ENCODE measurements at regions not wholly inside any gene's neighbourhood (a gene's known extent, or its start where the extent isn't known, plus 50 kb on each side); places are given as distances from the start of the nearest gene placed in this dataset.

DNA sequence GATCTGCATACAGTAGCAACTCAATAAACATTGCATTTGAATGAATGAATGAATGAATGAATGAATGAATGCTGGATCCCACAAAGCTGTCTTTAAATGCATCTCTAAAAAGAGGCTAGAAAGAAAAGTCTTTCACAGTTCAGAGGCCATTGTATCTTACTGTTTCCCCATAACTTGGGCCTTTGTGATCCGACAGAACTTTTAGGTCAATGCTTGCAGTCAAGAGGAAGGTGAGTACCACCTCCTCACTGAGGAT lies 119.9 kb upstream of the COPS8 start:
- Histone ChIP-seq H3K79me2 (ENCODE audit: insufficient read depth, low read length) (no peaks in the 10 kb centered on the region), H3K4me3 (replicated peaks in 1 of 3; ENCODE audit: insufficient read depth in 1 of 3, low read depth in 2 of 3, low read length in 3 of 3) (no peak overlapping the region), H3K27me3 (ENCODE audit: control insufficient read depth in 1 of 2, insufficient read depth in 2 of 2, low read length in 2 of 2) (peaks cover 0 to 6% of the 10 kb centered on the region in 2 experiments; a peak in 2 of 5 replicates), H3K4me2 (ENCODE audit: low read depth, low read length) (no peak overlapping the region), H3K36me3 (replicated peaks in 1 of 2; ENCODE audit: control insufficient read depth in 1 of 2, insufficient read depth in 2 of 2, low read length in 2 of 2) (no peaks in the 10 kb centered on the region), H3K27ac (ENCODE audit: extremely low read length, insufficient read depth, low read length) (no peak overlapping the region), H3K9ac (ENCODE audit: insufficient read depth, low read depth, low read length) (no peak overlapping the region), H2AFZ (ENCODE audit: low read length) (no peak overlapping the region), H3K4me1 (ENCODE audit: insufficient read depth, low read length) (peaks cover 50% of the 10 kb centered on the region), H3K9me3 (ENCODE audit: low read length) (no peaks in the 10 kb centered on the region), H4K20me1 (ENCODE audit: insufficient read depth, low read length) (no peaks in the 10 kb centered on the region)
- TF ChIP-seq, protein P1, sequence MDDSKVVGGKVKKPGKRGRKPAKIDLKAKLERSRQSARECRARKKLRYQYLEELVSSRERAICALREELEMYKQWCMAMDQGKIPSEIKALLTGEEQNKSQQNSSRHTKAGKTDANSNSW (CRISPR knock-in tag; IDR thresholded peaks at IDR 0.05; ENCODE audit: borderline replicate concordance) = no peak
- TF ChIP-seq ZNF24 (IDR thresholded peaks at IDR 0.05) = peak; percentile 83
- ChIA-PET POLR2A (no interaction called here), CTCF (ENCODE audit: low intra/inter-chr PET ratio, low total read pairs) (no interaction called here)
- BruUV-seq (replicated peaks) = no TSS peak
- WGBS (ENCODE audit: low lambda C conversion rate) = 74% methylated on average over 1 of the region's 1 CpG
- DNase-seq (ENCODE audit: low spot score) (no peak), FAIRE-seq (no peak), ATAC-seq (no peak)
- intact Hi-C loops (cut with micrococcal nuclease; ENCODE audit: unreplicated experiment) = no loop called here
- in situ Hi-C loops (cut with HindIII; ENCODE audit: extremely low pct_ligation_motif_present, low pct_unique_long_range_greater_than_20kb) = no loop called here

DNA sequence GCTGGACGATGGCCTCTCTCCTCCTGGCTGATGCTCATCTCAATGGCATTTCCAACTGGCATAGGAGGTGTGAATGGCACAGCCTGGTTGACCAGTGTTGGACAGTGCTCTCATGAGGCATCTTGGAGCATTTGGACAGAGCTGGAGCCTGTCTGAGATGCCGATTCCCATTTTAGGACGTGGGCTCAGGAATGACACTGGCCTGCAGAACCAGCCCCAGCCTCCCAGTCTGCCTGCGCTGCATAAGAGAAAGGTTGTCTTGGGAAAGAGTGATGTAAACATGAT lies 118.2 kb upstream of the COPS8 start:
- H3K9me3 ChIP-seq (ENCODE audit: low read length) = no peaks in the 10 kb centered on the region
- no peak for FAIRE-seq
- H4K20me1 ChIP-seq (ENCODE audit: insufficient read depth, low read length) = no peaks in the 10 kb centered on the region
- H3K36me3 ChIP-seq (replicated peaks in 1 of 2; ENCODE audit: control insufficient read depth in 1 of 2, insufficient read depth in 2 of 2, low read length in 2 of 2) = no peaks in the 10 kb centered on the region
- H3K4me1 ChIP-seq (ENCODE audit: insufficient read depth, low read length) = peaks cover 67% of the 10 kb centered on the region
- TF ChIP-seq ZC3H13 (CRISPR knock-in tag; IDR thresholded peaks at IDR 0.05) (0 out of 2 replicates have a peak, but pooled peaks have one; percentile 27), KDM5A (IDR thresholded peaks at IDR 0.05; ENCODE audit: borderline replicate concordance, low read length) (no peak), ZNF724P (CRISPR knock-in tag; IDR thresholded peaks at IDR 0.05; ENCODE audit: borderline replicate concordance) (0 out of 2 replicates have a peak, but pooled peaks have one; percentile 56)
- TF ChIP-seq, protein P2, sequence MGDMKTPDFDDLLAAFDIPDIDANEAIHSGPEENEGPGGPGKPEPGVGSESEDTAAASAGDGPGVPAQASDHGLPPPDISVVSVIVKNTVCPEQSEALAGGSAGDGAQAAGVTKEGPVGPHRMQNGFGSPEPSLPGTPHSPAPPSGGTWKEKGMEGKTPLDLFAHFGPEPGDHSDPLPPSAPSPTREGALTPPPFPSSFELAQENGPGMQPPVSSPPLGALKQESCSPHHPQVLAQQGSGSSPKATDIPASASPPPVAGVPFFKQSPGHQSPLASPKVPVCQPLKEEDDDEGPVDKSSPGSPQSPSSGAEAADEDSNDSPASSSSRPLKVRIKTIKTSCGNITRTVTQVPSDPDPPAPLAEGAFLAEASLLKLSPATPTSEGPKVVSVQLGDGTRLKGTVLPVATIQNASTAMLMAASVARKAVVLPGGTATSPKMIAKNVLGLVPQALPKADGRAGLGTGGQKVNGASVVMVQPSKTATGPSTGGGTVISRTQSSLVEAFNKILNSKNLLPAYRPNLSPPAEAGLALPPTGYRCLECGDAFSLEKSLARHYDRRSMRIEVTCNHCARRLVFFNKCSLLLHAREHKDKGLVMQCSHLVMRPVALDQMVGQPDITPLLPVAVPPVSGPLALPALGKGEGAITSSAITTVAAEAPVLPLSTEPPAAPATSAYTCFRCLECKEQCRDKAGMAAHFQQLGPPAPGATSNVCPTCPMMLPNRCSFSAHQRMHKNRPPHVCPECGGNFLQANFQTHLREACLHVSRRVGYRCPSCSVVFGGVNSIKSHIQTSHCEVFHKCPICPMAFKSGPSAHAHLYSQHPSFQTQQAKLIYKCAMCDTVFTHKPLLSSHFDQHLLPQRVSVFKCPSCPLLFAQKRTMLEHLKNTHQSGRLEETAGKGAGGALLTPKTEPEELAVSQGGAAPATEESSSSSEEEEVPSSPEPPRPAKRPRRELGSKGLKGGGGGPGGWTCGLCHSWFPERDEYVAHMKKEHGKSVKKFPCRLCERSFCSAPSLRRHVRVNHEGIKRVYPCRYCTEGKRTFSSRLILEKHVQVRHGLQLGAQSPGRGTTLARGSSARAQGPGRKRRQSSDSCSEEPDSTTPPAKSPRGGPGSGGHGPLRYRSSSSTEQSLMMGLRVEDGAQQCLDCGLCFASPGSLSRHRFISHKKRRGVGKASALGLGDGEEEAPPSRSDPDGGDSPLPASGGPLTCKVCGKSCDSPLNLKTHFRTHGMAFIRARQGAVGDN (CRISPR knock-in tag; IDR thresholded peaks at IDR 0.05) = peak; percentile 49
- no peak overlapping the region for H2AFZ ChIP-seq (ENCODE audit: low read length)
- H3K79me2 ChIP-seq (ENCODE audit: insufficient read depth, low read length) = no peaks in the 10 kb centered on the region
- peaks cover 0 to 6% of the 10 kb centered on the region in 2 experiments; a peak in 2 of 5 replicates for H3K27me3 ChIP-seq (ENCODE audit: control insufficient read depth in 1 of 2, insufficient read depth in 2 of 2, low read length in 2 of 2)
- 0 out of 6 replicates have a peak overlapping the region, but pooled peaks of 1 of the 3 experiments have one; percentile 5 for H3K4me3 ChIP-seq (replicated peaks in 1 of 3; ENCODE audit: insufficient read depth in 1 of 3, low read depth in 2 of 3, low read length in 3 of 3)
- no TSS peak for BruUV-seq (replicated peaks)
- H3K9ac ChIP-seq (ENCODE audit: insufficient read depth, low read depth, low read length) = no peak overlapping the region
- ATAC-seq = no peak
- CTCF ChIA-PET (ENCODE audit: low intra/inter-chr PET ratio, low total read pairs) = no interaction called here
- WGBS (ENCODE audit: low lambda C conversion rate) = 65% methylated on average over 4 of the region's 4 CpGs
- POLR2A ChIA-PET = no interaction called here
- peak overlapping the region; percentile 68 for H3K4me2 ChIP-seq (ENCODE audit: low read depth, low read length)
- DNase-seq (ENCODE audit: low spot score) = no peak
- peak overlapping the region; percentile 67 for H3K27ac ChIP-seq (ENCODE audit: extremely low read length, insufficient read depth, low read length)
- in situ Hi-C loops (cut with HindIII; ENCODE audit: extremely low pct_ligation_motif_present, low pct_unique_long_range_greater_than_20kb) (no loop called here), intact Hi-C loops (cut with micrococcal nuclease; ENCODE audit: unreplicated experiment) (no loop called here)

Data from HepG2 (cell line).